Neutrophil (primary cell): ENCODE measurements at regions not wholly inside any gene's neighbourhood (a gene's known extent, or its start where the extent isn't known, plus 50 kb on each side); places are given as distances from the start of the nearest gene placed in this dataset.

Experiments used
- H3K27ac ChIP-seq: fragments of 200-600 bp; sonication (generic); 2 replicates; pipeline ENCODE4 v1.5.1; 2016; ENCODE audit warnings: mild to moderate bottlenecking, moderate library complexity
- H3K27me3 ChIP-seq: fragments of 200-600 bp; sonication (generic); 2 replicates; pipeline ENCODE4 v1.6.0; 2016; ENCODE audit warnings: mild to moderate bottlenecking
- H3K36me3 ChIP-seq: fragments of 200-600 bp; sonication (generic); 2 replicates; pipeline ENCODE4 v1.5.1; 2017
- H3K4me1 ChIP-seq, 2 experiments: fragments of 200-600 bp in 1 of 2; sonication (generic) in 1 of 2; 1 replicate in 1 of 2; 2 replicates in 1 of 2; pipeline versions ENCODE4 v1.5.1 to v1.6.1; 2013 to 2016; ENCODE audit warnings: low read depth in 1 of 2, low read length in 1 of 2, mild to moderate bottlenecking in 1 of 2, moderate library complexity in 1 of 2; ENCODE audit not compliant: control insufficient read depth in 1 of 2, insufficient read depth in 1 of 2
- H3K4me3 ChIP-seq, 2 experiments: fragments of 200-600 bp in 1 of 2; sonication (generic) in 1 of 2; 1 replicate in 1 of 2; 2 replicates in 1 of 2; pipeline ENCODE4 v1.5.1; 2013 to 2016; ENCODE audit warnings: low read depth in 1 of 2, low read length in 1 of 2, mild to moderate bottlenecking in 1 of 2, moderate library complexity in 1 of 2
- H3K9me3 ChIP-seq: fragments of 200-600 bp; sonication (generic); 2 replicates; pipeline ENCODE4 v1.5.1; 2016
- TF ChIP-seq, protein P1 (sequence below): fragments of 200-600 bp; sonication (generic); IDR thresholded peaks from 2 replicates; pipeline ENCODE4 v1.5.1; 2016; ENCODE audit warnings: antibody characterized with exemption

DNA sequence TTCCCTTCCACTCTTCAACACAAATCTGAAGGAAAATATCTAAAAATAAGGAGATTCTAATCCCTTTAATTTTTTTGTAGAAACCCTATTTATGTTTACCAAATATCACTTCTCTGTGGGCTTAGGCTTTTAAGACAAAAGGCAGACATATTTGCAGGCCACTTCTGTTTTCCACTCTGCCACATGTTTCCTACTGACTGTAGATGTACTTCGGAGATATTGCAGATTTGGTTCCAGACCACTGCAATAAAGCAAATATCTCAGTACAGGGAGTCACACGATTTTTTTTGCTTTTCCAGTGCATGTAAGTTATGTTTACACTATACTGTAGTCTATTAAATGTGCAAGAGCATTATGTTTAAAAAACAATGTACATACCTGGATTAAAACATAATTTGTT lies 219.0 kb downstream of the SREK1 start:
- no peak overlapping the region for H3K27ac ChIP-seq
- TF ChIP-seq, protein P1, sequence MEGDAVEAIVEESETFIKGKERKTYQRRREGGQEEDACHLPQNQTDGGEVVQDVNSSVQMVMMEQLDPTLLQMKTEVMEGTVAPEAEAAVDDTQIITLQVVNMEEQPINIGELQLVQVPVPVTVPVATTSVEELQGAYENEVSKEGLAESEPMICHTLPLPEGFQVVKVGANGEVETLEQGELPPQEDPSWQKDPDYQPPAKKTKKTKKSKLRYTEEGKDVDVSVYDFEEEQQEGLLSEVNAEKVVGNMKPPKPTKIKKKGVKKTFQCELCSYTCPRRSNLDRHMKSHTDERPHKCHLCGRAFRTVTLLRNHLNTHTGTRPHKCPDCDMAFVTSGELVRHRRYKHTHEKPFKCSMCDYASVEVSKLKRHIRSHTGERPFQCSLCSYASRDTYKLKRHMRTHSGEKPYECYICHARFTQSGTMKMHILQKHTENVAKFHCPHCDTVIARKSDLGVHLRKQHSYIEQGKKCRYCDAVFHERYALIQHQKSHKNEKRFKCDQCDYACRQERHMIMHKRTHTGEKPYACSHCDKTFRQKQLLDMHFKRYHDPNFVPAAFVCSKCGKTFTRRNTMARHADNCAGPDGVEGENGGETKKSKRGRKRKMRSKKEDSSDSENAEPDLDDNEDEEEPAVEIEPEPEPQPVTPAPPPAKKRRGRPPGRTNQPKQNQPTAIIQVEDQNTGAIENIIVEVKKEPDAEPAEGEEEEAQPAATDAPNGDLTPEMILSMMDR: no peak
- H3K4me3 ChIP-seq: no peak overlapping the region
- peaks cover 25% of the 10 kb centered on the region for H3K27me3 ChIP-seq
- no peaks in the 10 kb centered on the region for H3K36me3 ChIP-seq
- no peaks in the 10 kb centered on the region for H3K9me3 ChIP-seq
- peaks cover 6 to 8% of the 10 kb centered on the region in 2 experiments for H3K4me1 ChIP-seq

DNA sequence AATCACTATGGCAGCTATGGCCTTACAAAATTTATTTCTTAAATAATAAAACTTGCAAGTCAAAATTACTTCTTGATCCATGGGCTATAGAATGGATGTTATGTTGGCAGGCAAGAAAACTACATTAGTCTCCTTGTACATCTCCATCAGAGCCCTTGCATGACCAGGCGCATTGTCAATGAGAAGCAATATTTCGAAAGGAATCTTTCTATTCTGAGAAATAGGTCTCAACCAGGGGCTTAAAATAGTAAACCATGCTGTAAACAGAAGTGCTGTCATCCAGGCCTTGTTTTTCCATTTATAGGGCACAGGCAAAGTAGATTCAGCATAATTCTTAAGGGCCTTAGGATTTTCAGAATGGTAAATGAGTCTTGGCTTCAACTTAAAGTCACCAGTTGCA lies 220.1 kb downstream of the SREK1 start:
- no peaks in the 10 kb centered on the region for H3K4me1 ChIP-seq
- peaks cover 29% of the 10 kb centered on the region for H3K27me3 ChIP-seq
- H3K36me3 ChIP-seq: no peaks in the 10 kb centered on the region
- no peak overlapping the region for H3K27ac ChIP-seq
- no peaks in the 10 kb centered on the region for H3K9me3 ChIP-seq
- TF ChIP-seq, protein P1: no peak
- no peak overlapping the region for H3K4me3 ChIP-seq

DNA sequence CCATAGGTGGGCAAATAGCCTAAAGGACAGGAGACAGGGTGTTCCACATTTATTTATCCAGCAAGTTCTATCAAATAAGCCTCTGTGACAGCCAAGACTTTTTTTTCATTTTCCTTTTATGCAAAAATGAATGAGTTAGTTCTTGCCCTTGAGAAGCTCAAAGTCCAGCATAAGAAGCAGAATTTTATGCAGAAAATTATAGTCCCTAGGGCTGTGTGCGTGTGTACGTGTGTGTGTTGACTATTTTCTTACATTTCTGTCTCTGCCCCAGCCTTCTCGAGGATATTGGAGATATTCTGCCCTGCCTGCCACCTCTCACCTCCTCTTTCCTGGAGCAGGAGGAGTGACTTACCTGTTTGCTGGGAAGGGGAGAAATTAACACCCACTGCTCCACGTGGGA lies 221.9 kb downstream of the SREK1 start:
- no peak overlapping the region for H3K27ac ChIP-seq
- no peak overlapping the region for H3K4me3 ChIP-seq
- TF ChIP-seq, protein P1: no peak
- peaks cover 35% of the 10 kb centered on the region for H3K27me3 ChIP-seq
- H3K9me3 ChIP-seq: no peaks in the 10 kb centered on the region
- H3K4me1 ChIP-seq: no peaks in the 10 kb centered on the region
- no peaks in the 10 kb centered on the region for H3K36me3 ChIP-seq

DNA sequence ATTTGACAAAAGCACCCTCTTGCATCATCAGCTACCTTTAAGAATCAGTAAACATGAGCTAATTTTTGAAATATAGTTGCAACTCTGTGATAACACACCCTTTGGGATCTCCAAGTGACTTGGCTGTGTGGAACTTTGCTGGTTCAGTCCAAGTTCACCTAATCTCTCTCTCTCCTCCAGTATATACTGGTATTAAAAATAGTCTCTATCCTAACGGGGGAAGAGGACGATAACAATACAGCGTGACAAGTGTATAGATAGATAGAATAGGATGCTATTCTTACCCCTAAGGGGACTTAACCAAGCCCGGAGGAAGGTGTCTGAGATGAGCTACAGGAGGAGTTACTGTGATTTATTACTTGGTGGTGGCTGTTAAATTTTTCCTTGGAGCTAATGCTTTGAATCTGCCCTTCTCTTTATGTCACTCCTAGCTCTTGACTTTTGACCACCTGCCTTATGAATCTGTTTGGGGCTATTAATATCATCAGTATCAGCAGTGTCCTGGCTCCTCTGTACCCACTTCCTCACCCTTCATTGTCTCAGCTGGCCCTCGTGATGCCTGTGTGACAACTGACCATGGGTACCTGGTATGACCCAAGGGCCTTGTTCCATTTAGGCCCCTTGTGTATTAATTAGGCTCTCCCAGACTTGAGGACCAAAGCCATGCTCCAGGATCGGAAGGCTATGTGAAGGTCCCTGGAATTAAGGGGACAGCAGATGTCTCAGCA lies 223.9 kb downstream of the SREK1 start:
- TF ChIP-seq, protein P1: no peak
- Histone ChIP-seq H3K27ac (no peak overlapping the region), H3K27me3 (peaks cover 31% of the 10 kb centered on the region), H3K4me3 (no peak overlapping the region), H3K4me1 (no peaks in the 10 kb centered on the region), H3K36me3 (no peaks in the 10 kb centered on the region), H3K9me3 (no peaks in the 10 kb centered on the region)

DNA sequence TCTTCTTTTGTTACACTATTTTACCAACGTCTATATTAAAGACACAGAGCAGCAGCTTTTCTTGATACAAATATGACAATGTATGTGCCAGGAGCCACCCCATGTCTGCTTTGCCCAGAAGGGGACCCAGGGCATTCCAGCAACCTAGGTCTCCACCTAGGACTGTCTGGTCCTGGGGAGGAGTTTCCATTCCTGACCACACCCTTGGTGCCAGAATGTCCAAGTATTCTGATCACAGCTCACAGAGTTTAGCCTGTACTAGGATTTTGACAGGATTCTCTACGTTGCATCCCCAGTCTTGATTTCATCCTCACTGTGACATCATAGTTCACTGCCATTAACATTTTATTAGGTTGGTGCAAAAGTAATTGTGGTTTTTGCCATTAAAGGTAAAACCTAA lies 224.7 kb downstream of the SREK1 start:
- H3K9me3 ChIP-seq: no peaks in the 10 kb centered on the region
- TF ChIP-seq, protein P1: no peak
- H3K27ac ChIP-seq: no peak overlapping the region
- H3K27me3 ChIP-seq: peaks cover 34% of the 10 kb centered on the region
- H3K4me3 ChIP-seq: no peak overlapping the region
- no peaks in the 10 kb centered on the region for H3K36me3 ChIP-seq
- H3K4me1 ChIP-seq: no peaks in the 10 kb centered on the region
